SJCRH30 (cell line): ENCODE measurements at regions not wholly inside any gene's neighbourhood (a gene's known extent, or its start where the extent isn't known, plus 50 kb on each side); places are given as distances from the start of the nearest gene placed in this dataset.
A peak's percentile ranks its signal among the peaks of the same experiment; 100 is the strongest.

Source experiments
- DNase-seq, 2 experiments: peaks; one replicate each; pipeline ENCODE4 v3.0.0-alpha.2; 2015 to 2020
- H3K27ac ChIP-seq: fragments of 250-450 bp; sonication (Bioruptor Pico); 2 replicates; pipeline ENCODE4 v1.5.1; 2020; ENCODE audit warnings: mild to moderate bottlenecking, moderate library complexity
- H3K27me3 ChIP-seq: fragments of 250-450 bp; sonication (Bioruptor Pico); 2 replicates; pipeline ENCODE4 v1.5.1; 2020; ENCODE audit warnings: mild to moderate bottlenecking, moderate library complexity
- H3K36me3 ChIP-seq: fragments of 250-450 bp; sonication (Bioruptor Pico); 2 replicates; pipeline ENCODE4 v1.5.1; 2020; ENCODE audit warnings: mild to moderate bottlenecking, moderate library complexity
- H3K4me1 ChIP-seq: fragments of 250-450 bp; sonication (Bioruptor Pico); 2 replicates; pipeline ENCODE4 v1.5.1; 2020; ENCODE audit warnings: mild to moderate bottlenecking, moderate library complexity
- H3K4me3 ChIP-seq: fragments of 250-450 bp; sonication (Bioruptor Pico); 2 replicates; pipeline ENCODE4 v1.5.1; 2020; ENCODE audit warnings: mild to moderate bottlenecking, moderate library complexity
- H3K9me3 ChIP-seq: fragments of 250-450 bp; sonication (Bioruptor Pico); replicated peaks from 2 replicates; pipeline ENCODE4 v1.5.1; 2020; ENCODE audit warnings: mild to moderate bottlenecking, moderate library complexity

GRCh38 chr3:124600765-124601164 lies 129.5 kb upstream of the UMPS start:
- Histone ChIP-seq H3K27me3 (no peaks in the 10 kb centered on the region), H3K27ac (no peak overlapping the region), H3K4me3 (no peak overlapping the region), H3K36me3 (no peaks in the 10 kb centered on the region), H3K9me3 (no peaks in the 10 kb centered on the region; the same call in 1 of the 2 replicates), H3K4me1 (peaks cover 11% of the 10 kb centered on the region)
- DNase-seq, result no peak

- H3K4me3 ChIP-seq, result no peak overlapping the region
- no peak overlapping the region for H3K27ac ChIP-seq
- H3K9me3 ChIP-seq, result no peaks in the 10 kb centered on the region; the same call in 1 of the 2 replicates
- no peaks in the 10 kb centered on the region for H3K27me3 ChIP-seq
- H3K4me1 ChIP-seq, result peaks cover 11% of the 10 kb centered on the region
- H3K36me3 ChIP-seq, result no peaks in the 10 kb centered on the region
- DNase-seq, result no peak
Measured at GRCh38 chr3:124601190-124601589, 129.1 kb upstream of the UMPS start.

- Histone ChIP-seq H3K4me3 (no peak overlapping the region), H3K9me3 (no peaks in the 10 kb centered on the region; the same call in 1 of the 2 replicates), H3K27me3 (no peaks in the 10 kb centered on the region), H3K4me1 (peaks cover 11% of the 10 kb centered on the region), H3K27ac (no peak overlapping the region), H3K36me3 (no peaks in the 10 kb centered on the region)
- no peak for DNase-seq
Measured at GRCh38 chr3:124602980-124603627, 127.1 kb upstream of the UMPS start.

- Histone ChIP-seq H3K27ac (no peak overlapping the region), H3K4me1 (no peaks in the 10 kb centered on the region)
- DNase-seq, result no peak
Measured at GRCh38 chr3:124605781-124606579, 124.3 kb upstream of the UMPS start.

GRCh38 chr3:124607163-124607562 lies 123.1 kb upstream of the UMPS start:
- no peaks in the 10 kb centered on the region for H3K9me3 ChIP-seq
- no peak for DNase-seq
- no peak overlapping the region for H3K4me3 ChIP-seq
- H3K27ac ChIP-seq, result no peak overlapping the region
- no peaks in the 10 kb centered on the region for H3K36me3 ChIP-seq
- H3K27me3 ChIP-seq, result no peaks in the 10 kb centered on the region
- H3K4me1 ChIP-seq, result no peaks in the 10 kb centered on the region

More at GRCh38 chr3:124605781-124606579, 124.3 kb upstream of the UMPS start:
- Histone ChIP-seq H3K4me3 (no peak overlapping the region), H3K27me3 (no peaks in the 10 kb centered on the region), H3K36me3 (no peaks in the 10 kb centered on the region), H3K9me3 (no peaks in the 10 kb centered on the region; the same call in 1 of the 2 replicates)

GRCh38 chr3:124609402-124609801 lies 120.8 kb upstream of the UMPS start:
- H3K9me3 ChIP-seq, result no peaks in the 10 kb centered on the region
- H3K4me3 ChIP-seq, result no peak overlapping the region
- no peaks in the 10 kb centered on the region for H3K4me1 ChIP-seq
- no peaks in the 10 kb centered on the region for H3K27me3 ChIP-seq
- no peak for DNase-seq
- no peak overlapping the region for H3K27ac ChIP-seq
- H3K36me3 ChIP-seq, result no peaks in the 10 kb centered on the region

GRCh38 chr3:124610130-124610529 lies 120.1 kb upstream of the UMPS start:
- no peaks in the 10 kb centered on the region for H3K9me3 ChIP-seq
- H3K36me3 ChIP-seq, result no peaks in the 10 kb centered on the region
- DNase-seq, result no peak
- no peaks in the 10 kb centered on the region for H3K4me1 ChIP-seq
- H3K27me3 ChIP-seq, result no peaks in the 10 kb centered on the region
- no peak overlapping the region for H3K4me3 ChIP-seq
- no peak overlapping the region for H3K27ac ChIP-seq

GRCh38 chr3:124611520-124611919 lies 118.7 kb upstream of the UMPS start:
- Histone ChIP-seq H3K27me3 (no peaks in the 10 kb centered on the region), H3K36me3 (no peaks in the 10 kb centered on the region), H3K4me3 (no peak overlapping the region), H3K9me3 (no peaks in the 10 kb centered on the region), H3K27ac (no peak overlapping the region), H3K4me1 (no peaks in the 10 kb centered on the region)
- DNase-seq, result no peak

- no peak for DNase-seq
- no peak overlapping the region for H3K4me3 ChIP-seq
- no peaks in the 10 kb centered on the region for H3K36me3 ChIP-seq
- no peak overlapping the region for H3K27ac ChIP-seq
- no peaks in the 10 kb centered on the region for H3K9me3 ChIP-seq
- H3K4me1 ChIP-seq, result no peaks in the 10 kb centered on the region; the same call in 1 of the 2 replicates
- no peaks in the 10 kb centered on the region for H3K27me3 ChIP-seq
Measured at GRCh38 chr3:124615896-124616543, 114.2 kb upstream of the UMPS start.

- Histone ChIP-seq H3K27me3 (no peaks in the 10 kb centered on the region), H3K9me3 (no peaks in the 10 kb centered on the region), H3K4me1 (no peaks in the 10 kb centered on the region; the same call in 1 of the 2 replicates), H3K36me3 (no peaks in the 10 kb centered on the region), H3K27ac (no peak overlapping the region), H3K4me3 (no peak overlapping the region)
- DNase-seq, result no peak
Measured at GRCh38 chr3:124617177-124617576, 113.1 kb upstream of the UMPS start.

GRCh38 chr3:124619887-124620599 lies 110.2 kb upstream of the UMPS start:
- no peaks in the 10 kb centered on the region for H3K9me3 ChIP-seq
- H3K4me3 ChIP-seq, result no peak overlapping the region
- H3K27me3 ChIP-seq, result no peaks in the 10 kb centered on the region
- no peaks in the 10 kb centered on the region for H3K36me3 ChIP-seq
- no peaks in the 10 kb centered on the region; the same call in 1 of the 2 replicates for H3K4me1 ChIP-seq
- DNase-seq, result no peak
- H3K27ac ChIP-seq, result no peak overlapping the region

- Histone ChIP-seq H3K9me3 (no peaks in the 10 kb centered on the region), H3K27me3 (no peaks in the 10 kb centered on the region), H3K36me3 (no peaks in the 10 kb centered on the region), H3K4me1 (no peaks in the 10 kb centered on the region; the same call in 1 of the 2 replicates), H3K27ac (no peak overlapping the region), H3K4me3 (no peak overlapping the region)
- DNase-seq, result peak; percentile 18 to 20
Measured at GRCh38 chr3:124620600-124621063, 109.6 kb upstream of the UMPS start.

GRCh38 chr3:124621498-124621897 lies 108.8 kb upstream of the UMPS start:
- no peak for DNase-seq
- H3K27me3 ChIP-seq, result no peaks in the 10 kb centered on the region
- H3K4me3 ChIP-seq, result no peak overlapping the region
- no peaks in the 10 kb centered on the region; the same call in 1 of the 2 replicates for H3K4me1 ChIP-seq
- no peaks in the 10 kb centered on the region for H3K36me3 ChIP-seq
- H3K27ac ChIP-seq, result no peak overlapping the region
- no peaks in the 10 kb centered on the region for H3K9me3 ChIP-seq

- Histone ChIP-seq H3K27ac (no peak overlapping the region), H3K4me3 (no peak overlapping the region), H3K36me3 (no peaks in the 10 kb centered on the region), H3K4me1 (no peaks in the 10 kb centered on the region; the same call in 1 of the 2 replicates), H3K27me3 (no peaks in the 10 kb centered on the region), H3K9me3 (no peaks in the 10 kb centered on the region; the same call in 1 of the 2 replicates)
- DNase-seq, result no peak
Measured at GRCh38 chr3:124625074-124625473, 105.2 kb upstream of the UMPS start.
